ENCODE measurements at regions not wholly inside any gene's neighbourhood (a gene's known extent, or its start where the extent isn't known, plus 50 kb on each side); places are given as distances from the start of the nearest gene placed in this dataset.

DNA sequence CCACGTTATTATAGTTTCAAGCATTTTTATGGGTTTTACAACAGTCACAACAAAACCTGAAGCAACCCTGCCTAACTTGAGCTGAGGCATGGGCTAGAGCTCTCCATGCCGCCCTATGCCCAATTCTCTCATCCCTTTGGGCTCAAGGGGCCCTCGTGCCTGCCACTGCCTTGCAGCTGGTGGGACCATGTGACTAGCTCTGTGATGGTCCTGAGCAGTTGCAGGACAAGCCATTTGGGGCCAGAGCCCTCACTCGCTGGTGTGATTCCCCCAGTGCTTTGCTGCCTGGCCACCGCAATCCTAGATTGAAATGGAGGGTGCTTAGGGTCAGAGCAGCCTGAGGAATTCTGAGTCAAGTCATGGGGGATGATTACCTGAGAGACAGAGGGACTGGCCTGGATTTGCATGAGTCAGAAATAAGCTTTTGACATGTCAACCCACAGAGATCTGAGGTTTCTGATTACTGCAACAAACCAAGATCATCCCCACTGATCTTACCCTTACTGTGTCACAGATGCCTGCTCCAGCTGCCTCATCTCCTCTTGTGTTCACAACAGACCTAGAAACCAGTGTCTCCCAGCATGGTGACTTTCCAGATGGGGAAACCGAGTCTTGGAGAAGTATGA lies 323.7 kb downstream of the BRD1 start:
- TF ChIP-seq POLR2A (IDR thresholded peaks at IDR 0.05; ENCODE audit: extremely low read depth, insufficient read length) (no peak), MYC (IDR thresholded peaks at IDR 0.05; ENCODE audit: low read depth, low read length) (no peak)
- TF ChIP-seq, protein P1, sequence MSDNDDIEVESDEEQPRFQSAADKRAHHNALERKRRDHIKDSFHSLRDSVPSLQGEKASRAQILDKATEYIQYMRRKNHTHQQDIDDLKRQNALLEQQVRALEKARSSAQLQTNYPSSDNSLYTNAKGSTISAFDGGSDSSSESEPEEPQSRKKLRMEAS (IDR thresholded peaks at IDR 0.05; ENCODE audit: low read depth, low read length), result no peak; the same call in 1 of the 2 replicates
- TF ChIP-seq, protein P2, sequence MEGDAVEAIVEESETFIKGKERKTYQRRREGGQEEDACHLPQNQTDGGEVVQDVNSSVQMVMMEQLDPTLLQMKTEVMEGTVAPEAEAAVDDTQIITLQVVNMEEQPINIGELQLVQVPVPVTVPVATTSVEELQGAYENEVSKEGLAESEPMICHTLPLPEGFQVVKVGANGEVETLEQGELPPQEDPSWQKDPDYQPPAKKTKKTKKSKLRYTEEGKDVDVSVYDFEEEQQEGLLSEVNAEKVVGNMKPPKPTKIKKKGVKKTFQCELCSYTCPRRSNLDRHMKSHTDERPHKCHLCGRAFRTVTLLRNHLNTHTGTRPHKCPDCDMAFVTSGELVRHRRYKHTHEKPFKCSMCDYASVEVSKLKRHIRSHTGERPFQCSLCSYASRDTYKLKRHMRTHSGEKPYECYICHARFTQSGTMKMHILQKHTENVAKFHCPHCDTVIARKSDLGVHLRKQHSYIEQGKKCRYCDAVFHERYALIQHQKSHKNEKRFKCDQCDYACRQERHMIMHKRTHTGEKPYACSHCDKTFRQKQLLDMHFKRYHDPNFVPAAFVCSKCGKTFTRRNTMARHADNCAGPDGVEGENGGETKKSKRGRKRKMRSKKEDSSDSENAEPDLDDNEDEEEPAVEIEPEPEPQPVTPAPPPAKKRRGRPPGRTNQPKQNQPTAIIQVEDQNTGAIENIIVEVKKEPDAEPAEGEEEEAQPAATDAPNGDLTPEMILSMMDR (IDR thresholded peaks at IDR 0.05; ENCODE audit: low read depth, low read length), result no peak
- DNase-seq (ENCODE audit: low read depth), result peak; percentile 79
- no peak overlapping the region for H3K4me3 ChIP-seq (ENCODE audit: low read depth, low read length)

DNA sequence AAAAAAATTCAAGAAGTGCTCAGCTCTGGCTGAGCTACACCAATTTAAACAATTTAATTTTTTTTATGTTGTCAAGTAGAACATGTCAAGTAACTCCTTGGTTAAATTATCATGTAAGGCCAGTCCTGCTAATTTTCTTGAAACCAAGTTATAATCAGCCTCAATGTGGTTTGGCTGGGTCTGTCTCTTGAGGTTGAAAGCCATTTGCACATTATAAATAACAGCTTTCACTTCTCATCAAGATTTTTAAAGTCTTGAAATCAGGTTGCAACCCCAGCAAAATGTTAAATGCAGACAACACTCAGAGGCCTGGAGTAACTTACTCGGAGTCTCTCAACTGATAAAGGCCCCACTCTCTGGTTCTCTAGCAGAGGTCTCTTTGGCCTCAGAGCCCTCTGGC lies 324.4 kb downstream of the BRD1 start:
- DNase-seq (ENCODE audit: low read depth), result no peak
- TF ChIP-seq, protein P1 (IDR thresholded peaks at IDR 0.05; ENCODE audit: low read depth, low read length), result no peak
- TF ChIP-seq POLR2A (IDR thresholded peaks at IDR 0.05; ENCODE audit: extremely low read depth, insufficient read length) (no peak), MYC (IDR thresholded peaks at IDR 0.05; ENCODE audit: low read depth, low read length) (no peak)
- TF ChIP-seq, protein P2 (IDR thresholded peaks at IDR 0.05; ENCODE audit: low read depth, low read length), result no peak
- no peak overlapping the region for H3K4me3 ChIP-seq (ENCODE audit: low read depth, low read length)

DNA sequence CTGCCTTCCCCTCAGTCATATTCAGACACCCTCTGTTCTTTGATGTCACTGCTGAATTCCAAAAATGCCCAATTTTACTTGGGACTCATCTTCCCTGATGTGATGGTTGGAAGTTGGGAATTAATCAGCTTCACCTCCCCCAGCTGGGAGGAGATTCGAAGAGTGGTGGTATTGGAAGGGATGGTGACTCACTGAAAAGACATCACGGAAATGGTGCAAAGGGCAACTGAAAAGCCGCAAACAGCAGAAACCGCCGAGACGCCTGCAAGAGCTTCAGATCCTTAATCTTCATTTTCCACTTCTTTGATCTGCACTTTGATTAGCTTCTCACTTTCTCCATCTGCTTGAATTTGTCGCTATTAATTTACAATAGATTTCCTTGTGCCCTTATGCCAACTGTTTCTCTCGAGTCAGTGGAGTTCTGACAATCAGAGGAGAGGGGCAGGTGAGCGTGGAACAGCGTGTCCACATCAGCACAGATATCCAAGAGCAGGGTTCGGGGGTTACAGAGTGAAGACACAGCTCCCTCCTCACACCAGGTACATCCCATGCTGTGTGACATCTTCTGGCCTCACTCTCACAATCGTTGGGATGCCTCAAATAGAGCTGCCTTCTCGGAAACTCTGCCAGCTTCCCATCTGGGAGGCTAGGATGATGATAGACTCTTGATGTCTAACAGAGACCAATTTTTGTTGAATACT lies 325.4 kb downstream of the BRD1 start:
- peak; percentile 94 for DNase-seq (ENCODE audit: low read depth)
- TF ChIP-seq, protein P2 (IDR thresholded peaks at IDR 0.05; ENCODE audit: low read depth, low read length), result no peak
- TF ChIP-seq MYC (IDR thresholded peaks at IDR 0.05; ENCODE audit: low read depth, low read length) (peak; percentile 70), POLR2A (IDR thresholded peaks at IDR 0.05; ENCODE audit: extremely low read depth, insufficient read length) (peak; percentile 22)
- TF ChIP-seq, protein P1 (IDR thresholded peaks at IDR 0.05; ENCODE audit: low read depth, low read length), result peak; percentile 52; the same call in 1 of the 2 replicates
- peak overlapping the region; percentile 42 for H3K4me3 ChIP-seq (ENCODE audit: low read depth, low read length)

DNA sequence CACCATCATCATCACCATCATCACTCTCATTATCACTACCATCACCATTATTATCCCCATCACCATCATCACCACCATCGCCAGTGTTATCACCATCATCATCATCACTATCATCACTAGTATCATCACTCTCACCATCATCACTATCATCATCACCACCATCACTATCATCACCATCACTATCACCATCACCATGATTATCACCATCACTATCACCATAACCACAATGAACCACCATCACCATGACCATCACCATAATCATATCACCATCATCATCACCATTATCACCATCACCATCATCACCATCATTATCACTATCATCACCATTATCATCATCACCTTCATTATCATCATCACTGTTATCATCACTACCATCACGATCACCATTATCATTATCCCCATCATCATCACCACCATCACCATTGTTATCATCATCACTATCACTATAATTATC lies 326.7 kb downstream of the BRD1 start:
- TF ChIP-seq, protein P2 (IDR thresholded peaks at IDR 0.05; ENCODE audit: low read depth, low read length), result no peak
- TF ChIP-seq, protein P1 (IDR thresholded peaks at IDR 0.05; ENCODE audit: low read depth, low read length), result no peak
- TF ChIP-seq MYC (IDR thresholded peaks at IDR 0.05; ENCODE audit: low read depth, low read length) (no peak), POLR2A (IDR thresholded peaks at IDR 0.05; ENCODE audit: extremely low read depth, insufficient read length) (no peak)
- no peak overlapping the region for H3K4me3 ChIP-seq (ENCODE audit: low read depth, low read length)
- no peak for DNase-seq (ENCODE audit: low read depth)

DNA sequence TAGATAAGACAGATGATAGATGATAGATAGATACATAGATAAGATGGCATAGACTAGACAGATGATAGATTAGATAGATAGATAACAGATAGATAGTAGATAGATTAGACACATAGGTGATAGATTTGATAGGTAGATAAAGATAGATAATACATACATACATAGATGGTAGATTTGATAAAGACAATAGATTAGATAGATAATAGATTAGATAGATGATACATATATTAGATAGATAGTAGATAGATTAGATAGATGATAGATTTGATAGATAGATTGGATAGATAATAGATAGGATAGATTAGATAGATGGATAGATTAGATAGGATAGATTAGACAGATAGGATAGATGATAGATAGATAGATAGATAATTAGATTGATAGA lies 327.6 kb downstream of the BRD1 start:
- DNase-seq (ENCODE audit: low read depth), result no peak
- no peak overlapping the region for H3K4me3 ChIP-seq (ENCODE audit: low read depth, low read length)
- TF ChIP-seq, protein P2 (IDR thresholded peaks at IDR 0.05; ENCODE audit: low read depth, low read length), result no peak
- TF ChIP-seq, protein P1 (IDR thresholded peaks at IDR 0.05; ENCODE audit: low read depth, low read length), result no peak
- TF ChIP-seq POLR2A (IDR thresholded peaks at IDR 0.05; ENCODE audit: extremely low read depth, insufficient read length) (no peak), MYC (IDR thresholded peaks at IDR 0.05; ENCODE audit: low read depth, low read length) (no peak)

All from NB4 (cell line).